GM12878 (cell line): ENCODE measurements at regions not wholly inside any gene's neighbourhood (a gene's known extent, or its start where the extent isn't known, plus 50 kb on each side); places are given as distances from the start of the nearest gene placed in this dataset.

Source experiments
- ATAC-seq: fragments of 200-7000 bp; cut with Tn5 transposase; 3 replicates; pipeline ENCODE4 v1.9.1; 2020; ENCODE audit warnings: mild to moderate bottlenecking, moderate library complexity
- BruUV-seq: library from RNA; stranded (reverse); fragments of 400-500 nt; replicated peaks from 2 replicates; lab custom pipeline; 2021; lab: Mats Ljungman, UMichigan
- CTCF ChIA-PET: fragments of 300-600 bp; sonication (Branson Sonifier 250); formaldehyde crosslinking; extraction: SDS; loops from one replicate; lab custom pipeline; 2021; ENCODE audit warnings: inconsistent platforms; lab: Yijun Ruan, JAX
- POLR2A ChIA-PET: fragments of 350-600 bp; formaldehyde crosslinking; extraction: SDS; loops from one replicate; lab custom pipeline; 2021; ENCODE audit warnings: inconsistent platforms; lab: Charles Lee
- RAD21 ChIA-PET: fragments of 300-600 bp; sonication (Branson Sonifier 250); formaldehyde crosslinking; loops from one replicate; lab custom pipeline; 2023; ENCODE audit warnings: antibody characterized with exemption; ENCODE audit not compliant: unreplicated experiment; lab: Charles Lee
- SMC1A ChIA-PET: fragments of 300-600 bp; sonication (Branson Sonifier 250); formaldehyde crosslinking; loops from one replicate; lab custom pipeline; 2023; ENCODE audit not compliant: unreplicated experiment, uncharacterized antibody; lab: Charles Lee
- DNase-seq: peaks from one replicate; pipeline ENCODE4 v3.0.0-alpha.2; 2011; ENCODE audit warnings: low read depth, low spot score
- FAIRE-seq: peaks from 3 replicates; lab custom pipeline; 2011; peaks lifted over from hg19 to GRCh38; lab: Jason Lieb, UNC
- H2AFZ ChIP-seq: 2 replicates; pipeline ENCODE4 v1.6.0; 2011; ENCODE audit warnings: low read depth, low read length, control low read depth; ENCODE audit not compliant: control insufficient read depth
- H3K27ac ChIP-seq: 2 replicates; pipeline ENCODE4 v1.5.1; 2011; ENCODE audit warnings: control low read depth; ENCODE audit not compliant: control insufficient read depth, insufficient read depth
- H3K27me3 ChIP-seq, 2 experiments: replicated peaks in 1 of 2; 2 replicates each; pipeline versions ENCODE4 v1.6.0 to v1.6.1; 2011; ENCODE audit warnings: low read length in 1 of 2; ENCODE audit not compliant: control insufficient read depth in 2 of 2, insufficient read depth in 2 of 2
- H3K36me3 ChIP-seq, 2 experiments: 2 replicates each; pipeline ENCODE4 v1.5.1; 2011; ENCODE audit warnings: low read length in 1 of 2; ENCODE audit not compliant: control insufficient read depth in 2 of 2, insufficient read depth in 2 of 2
- H3K4me1 ChIP-seq: 2 replicates; pipeline ENCODE4 v1.6.1; 2011; ENCODE audit warnings: mild to moderate bottlenecking, low read length, moderate library complexity, mixed read lengths; ENCODE audit not compliant: control insufficient read depth, insufficient read depth
- H3K4me2 ChIP-seq: 2 replicates; pipeline ENCODE4 v1.6.0; 2011; ENCODE audit warnings: control low read depth; ENCODE audit not compliant: control insufficient read depth, insufficient read depth
- H3K4me3 ChIP-seq: fragments of 200-600 bp; sonication (generic); 2 replicates; pipeline ENCODE4 v1.5.1; 2016
- H3K79me2 ChIP-seq: 2 replicates; pipeline ENCODE4 v1.6.0; 2011; ENCODE audit warnings: low read length; ENCODE audit not compliant: control insufficient read depth, insufficient read depth
- H3K9ac ChIP-seq: 2 replicates; pipeline ENCODE4 v1.8.0; 2011; ENCODE audit warnings: low read length, control low read depth, mixed read lengths; ENCODE audit not compliant: control insufficient read depth, insufficient read depth
- H3K9me3 ChIP-seq: replicated peaks from 3 replicates; pipeline ENCODE4 v1.5.1; 2011; ENCODE audit warnings: mild to moderate bottlenecking, low read length; ENCODE audit not compliant: control insufficient read depth, insufficient read depth
- H4K20me1 ChIP-seq: 2 replicates; pipeline ENCODE4 v1.6.0; 2011; ENCODE audit not compliant: control insufficient read depth, insufficient read depth
- BACH1 ChIP-seq: fragments of 450-650 bp; IDR thresholded peaks from 2 replicates; pipeline ENCODE4 v1.6.1; 2017; ENCODE audit warnings: mild to moderate bottlenecking, borderline replicate concordance
- BCL11A ChIP-seq: IDR thresholded peaks from 2 replicates; pipeline ENCODE4 v1.6.1; 2011; ENCODE audit warnings: low read depth, low read length
- KAT2A ChIP-seq: conservative IDR thresholded peaks from 2 replicates; pipeline ENCODE4 v1.6.1; 2011; ENCODE audit warnings: low read depth, low read length; ENCODE audit not compliant: control insufficient read depth
- NFYB ChIP-seq: IDR thresholded peaks from 2 replicates; pipeline ENCODE4 v1.6.1; 2011; ENCODE audit warnings: low read depth, mild to moderate bottlenecking, low read length, improper control_type of control experiment, moderate library complexity; ENCODE audit not compliant: insufficient read depth
- RAD51 ChIP-seq: fragments of 450-650 bp; IDR thresholded peaks from 2 replicates; pipeline ENCODE4 v1.6.1; 2016; ENCODE audit warnings: moderate library complexity, mild to moderate bottlenecking, inconsistent platforms
- TCF7 ChIP-seq: IDR thresholded peaks from 2 replicates; pipeline ENCODE4 v1.6.1; 2014; ENCODE audit warnings: antibody characterized with exemption, borderline replicate concordance
- WRNIP1 ChIP-seq: IDR thresholded peaks from 2 replicates; pipeline ENCODE4 v1.6.1; 2011; ENCODE audit warnings: low read depth, low read length, improper control_type of control experiment, borderline replicate concordance
- YY1 ChIP-seq: IDR thresholded peaks from 2 replicates; pipeline ENCODE4 v1.6.1; 2011; ENCODE audit warnings: low read depth, mild to moderate bottlenecking, low read length
- ZBED1 ChIP-seq: IDR thresholded peaks from 2 replicates; pipeline ENCODE4 v1.6.1; 2016; ENCODE audit warnings: borderline replicate concordance
- WGBS: methylation state at CpG from one replicate; pipeline ENCODE4 v1.1.6; 2016; ENCODE audit warnings: low lambda C conversion rate; ENCODE audit not compliant: insufficient replicate concordance, insufficient coverage; ENCODE audit errors: missing lambda C conversion rate; 5-methylcytosine and 5-hydroxymethylcytosine counted together
- in situ Hi-C: fragments of 300-500 bp; cut with MboI; formaldehyde crosslinking; loops from 9 replicates; pipeline ENCODE4 v1.14.3; 2018; ENCODE audit warnings: mixed read lengths
- intact Hi-C: fragments of 100-400 bp; cut with micrococcal nuclease; formaldehyde crosslinking; loops from one replicate; pipeline ENCODE4 v1.14.2; 2022; ENCODE audit not compliant: unreplicated experiment
- TF ChIP-seq, protein P1 (sequence below): IDR thresholded peaks from 2 replicates; pipeline ENCODE4 v1.6.1; 2011; ENCODE audit warnings: borderline replicate concordance, low read depth, mild to moderate bottlenecking, moderate library complexity, low read length; ENCODE audit not compliant: insufficient read depth, poor library complexity, severe bottlenecking
- TF ChIP-seq, protein P2 (sequence below): fragments of 450-650 bp; IDR thresholded peaks from 2 replicates; pipeline ENCODE4 v1.6.1; 2016; ENCODE audit warnings: mild to moderate bottlenecking, moderate library complexity, borderline replicate concordance
- TF ChIP-seq, protein P3 (sequence below): fragments of 150-350 bp; IDR thresholded peaks from 2 replicates; pipeline ENCODE4 v1.6.1; 2016; ENCODE audit warnings: low read depth, low read length
- TF ChIP-seq, protein P4 (sequence below), 3 experiments: IDR thresholded peaks in 2 of 3; conservative IDR thresholded peaks in 1 of 3; 2 replicates each; pipeline ENCODE4 v1.5.1; 2011; ENCODE audit warnings: low read depth in 3 of 3, low read length in 3 of 3, mild to moderate bottlenecking in 3 of 3, control low read depth in 2 of 3, moderate library complexity in 2 of 3, inconsistent platforms in 1 of 3, mixed read lengths in 1 of 3; ENCODE audit not compliant: control insufficient read depth in 2 of 3, insufficient read depth in 1 of 3; ENCODE audit errors: extremely low read depth in 1 of 3

DNA sequence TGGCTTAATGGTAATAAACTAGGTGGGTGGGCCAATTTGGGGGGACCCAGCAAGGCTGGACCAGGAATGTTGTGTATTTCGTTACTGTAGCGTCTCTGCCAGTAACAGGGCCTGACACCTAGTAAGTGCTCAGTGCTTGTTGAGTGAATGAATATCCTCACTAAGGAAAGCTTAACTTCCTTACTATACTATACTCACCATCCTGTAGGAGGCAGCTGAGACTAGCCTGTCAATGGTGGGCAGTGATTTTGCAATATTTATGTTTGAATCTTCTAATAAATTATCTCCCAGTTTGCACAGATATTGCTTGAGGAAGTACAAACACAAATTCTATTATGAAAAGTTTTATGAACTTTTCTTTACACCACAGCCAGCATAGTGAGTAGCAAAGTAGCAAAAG is 370.7 kb upstream of the SYT4 start:
- no peak for DNase-seq
- in situ Hi-C loops (no loop called here), intact Hi-C loops (no loop called here)
- no peaks in the 10 kb centered on the region for H3K4me1 ChIP-seq
- no peak for ATAC-seq
- BruUV-seq = no TSS peak
- no peaks in the 10 kb centered on the region for H3K27me3 ChIP-seq
- ChIA-PET POLR2A (no interaction called here), SMC1A (no interaction called here), RAD21 (no interaction called here), CTCF (no interaction called here)
- no peaks in the 10 kb centered on the region for H4K20me1 ChIP-seq
- no peak overlapping the region for H2AFZ ChIP-seq
- H3K79me2 ChIP-seq = no peaks in the 10 kb centered on the region
- no peak overlapping the region for H3K4me2 ChIP-seq
- no peak overlapping the region for H3K9ac ChIP-seq
- no peak overlapping the region for H3K27ac ChIP-seq
- H3K9me3 ChIP-seq = no peaks in the 10 kb centered on the region
- WGBS = 3% methylated on average over 2 of the region's 2 CpGs
- H3K4me3 ChIP-seq = no peak overlapping the region
- no peaks in the 10 kb centered on the region for H3K36me3 ChIP-seq
- FAIRE-seq = no peak
- TF ChIP-seq TCF7 (no peak), WRNIP1 (no peak), BACH1 (no peak), RAD51 (no peak), KAT2A (no peak), NFYB (no peak), YY1 (no peak), BCL11A (no peak), ZBED1 (no peak)
- TF ChIP-seq, protein P1, sequence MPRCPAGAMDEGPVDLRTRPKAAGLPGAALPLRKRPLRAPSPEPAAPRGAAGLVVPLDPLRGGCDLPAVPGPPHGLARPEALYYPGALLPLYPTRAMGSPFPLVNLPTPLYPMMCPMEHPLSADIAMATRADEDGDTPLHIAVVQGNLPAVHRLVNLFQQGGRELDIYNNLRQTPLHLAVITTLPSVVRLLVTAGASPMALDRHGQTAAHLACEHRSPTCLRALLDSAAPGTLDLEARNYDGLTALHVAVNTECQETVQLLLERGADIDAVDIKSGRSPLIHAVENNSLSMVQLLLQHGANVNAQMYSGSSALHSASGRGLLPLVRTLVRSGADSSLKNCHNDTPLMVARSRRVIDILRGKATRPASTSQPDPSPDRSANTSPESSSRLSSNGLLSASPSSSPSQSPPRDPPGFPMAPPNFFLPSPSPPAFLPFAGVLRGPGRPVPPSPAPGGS = no peak
- TF ChIP-seq, protein P2, sequence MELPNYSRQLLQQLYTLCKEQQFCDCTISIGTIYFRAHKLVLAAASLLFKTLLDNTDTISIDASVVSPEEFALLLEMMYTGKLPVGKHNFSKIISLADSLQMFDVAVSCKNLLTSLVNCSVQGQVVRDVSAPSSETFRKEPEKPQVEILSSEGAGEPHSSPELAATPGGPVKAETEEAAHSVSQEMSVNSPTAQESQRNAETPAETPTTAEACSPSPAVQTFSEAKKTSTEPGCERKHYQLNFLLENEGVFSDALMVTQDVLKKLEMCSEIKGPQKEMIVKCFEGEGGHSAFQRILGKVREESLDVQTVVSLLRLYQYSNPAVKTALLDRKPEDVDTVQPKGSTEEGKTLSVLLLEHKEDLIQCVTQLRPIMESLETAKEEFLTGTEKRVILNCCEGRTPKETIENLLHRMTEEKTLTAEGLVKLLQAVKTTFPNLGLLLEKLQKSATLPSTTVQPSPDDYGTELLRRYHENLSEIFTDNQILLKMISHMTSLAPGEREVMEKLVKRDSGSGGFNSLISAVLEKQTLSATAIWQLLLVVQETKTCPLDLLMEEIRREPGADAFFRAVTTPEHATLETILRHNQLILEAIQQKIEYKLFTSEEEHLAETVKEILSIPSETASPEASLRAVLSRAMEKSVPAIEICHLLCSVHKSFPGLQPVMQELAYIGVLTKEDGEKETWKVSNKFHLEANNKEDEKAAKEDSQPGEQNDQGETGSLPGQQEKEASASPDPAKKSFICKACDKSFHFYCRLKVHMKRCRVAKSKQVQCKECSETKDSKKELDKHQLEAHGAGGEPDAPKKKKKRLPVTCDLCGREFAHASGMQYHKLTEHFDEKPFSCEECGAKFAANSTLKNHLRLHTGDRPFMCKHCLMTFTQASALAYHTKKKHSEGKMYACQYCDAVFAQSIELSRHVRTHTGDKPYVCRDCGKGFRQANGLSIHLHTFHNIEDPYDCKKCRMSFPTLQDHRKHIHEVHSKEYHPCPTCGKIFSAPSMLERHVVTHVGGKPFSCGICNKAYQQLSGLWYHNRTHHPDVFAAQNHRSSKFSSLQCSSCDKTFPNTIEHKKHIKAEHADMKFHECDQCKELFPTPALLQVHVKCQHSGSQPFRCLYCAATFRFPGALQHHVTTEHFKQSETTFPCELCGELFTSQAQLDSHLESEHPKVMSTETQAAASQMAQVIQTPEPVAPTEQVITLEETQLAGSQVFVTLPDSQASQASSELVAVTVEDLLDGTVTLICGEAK = no peak
- TF ChIP-seq, protein P3, sequence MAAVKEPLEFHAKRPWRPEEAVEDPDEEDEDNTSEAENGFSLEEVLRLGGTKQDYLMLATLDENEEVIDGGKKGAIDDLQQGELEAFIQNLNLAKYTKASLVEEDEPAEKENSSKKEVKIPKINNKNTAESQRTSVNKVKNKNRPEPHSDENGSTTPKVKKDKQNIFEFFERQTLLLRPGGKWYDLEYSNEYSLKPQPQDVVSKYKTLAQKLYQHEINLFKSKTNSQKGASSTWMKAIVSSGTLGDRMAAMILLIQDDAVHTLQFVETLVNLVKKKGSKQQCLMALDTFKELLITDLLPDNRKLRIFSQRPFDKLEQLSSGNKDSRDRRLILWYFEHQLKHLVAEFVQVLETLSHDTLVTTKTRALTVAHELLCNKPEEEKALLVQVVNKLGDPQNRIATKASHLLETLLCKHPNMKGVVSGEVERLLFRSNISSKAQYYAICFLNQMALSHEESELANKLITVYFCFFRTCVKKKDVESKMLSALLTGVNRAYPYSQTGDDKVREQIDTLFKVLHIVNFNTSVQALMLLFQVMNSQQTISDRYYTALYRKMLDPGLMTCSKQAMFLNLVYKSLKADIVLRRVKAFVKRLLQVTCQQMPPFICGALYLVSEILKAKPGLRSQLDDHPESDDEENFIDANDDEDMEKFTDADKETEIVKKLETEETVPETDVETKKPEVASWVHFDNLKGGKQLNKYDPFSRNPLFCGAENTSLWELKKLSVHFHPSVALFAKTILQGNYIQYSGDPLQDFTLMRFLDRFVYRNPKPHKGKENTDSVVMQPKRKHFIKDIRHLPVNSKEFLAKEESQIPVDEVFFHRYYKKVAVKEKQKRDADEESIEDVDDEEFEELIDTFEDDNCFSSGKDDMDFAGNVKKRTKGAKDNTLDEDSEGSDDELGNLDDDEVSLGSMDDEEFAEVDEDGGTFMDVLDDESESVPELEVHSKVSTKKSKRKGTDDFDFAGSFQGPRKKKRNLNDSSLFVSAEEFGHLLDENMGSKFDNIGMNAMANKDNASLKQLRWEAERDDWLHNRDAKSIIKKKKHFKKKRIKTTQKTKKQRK = no peak
- TF ChIP-seq, protein P4, sequence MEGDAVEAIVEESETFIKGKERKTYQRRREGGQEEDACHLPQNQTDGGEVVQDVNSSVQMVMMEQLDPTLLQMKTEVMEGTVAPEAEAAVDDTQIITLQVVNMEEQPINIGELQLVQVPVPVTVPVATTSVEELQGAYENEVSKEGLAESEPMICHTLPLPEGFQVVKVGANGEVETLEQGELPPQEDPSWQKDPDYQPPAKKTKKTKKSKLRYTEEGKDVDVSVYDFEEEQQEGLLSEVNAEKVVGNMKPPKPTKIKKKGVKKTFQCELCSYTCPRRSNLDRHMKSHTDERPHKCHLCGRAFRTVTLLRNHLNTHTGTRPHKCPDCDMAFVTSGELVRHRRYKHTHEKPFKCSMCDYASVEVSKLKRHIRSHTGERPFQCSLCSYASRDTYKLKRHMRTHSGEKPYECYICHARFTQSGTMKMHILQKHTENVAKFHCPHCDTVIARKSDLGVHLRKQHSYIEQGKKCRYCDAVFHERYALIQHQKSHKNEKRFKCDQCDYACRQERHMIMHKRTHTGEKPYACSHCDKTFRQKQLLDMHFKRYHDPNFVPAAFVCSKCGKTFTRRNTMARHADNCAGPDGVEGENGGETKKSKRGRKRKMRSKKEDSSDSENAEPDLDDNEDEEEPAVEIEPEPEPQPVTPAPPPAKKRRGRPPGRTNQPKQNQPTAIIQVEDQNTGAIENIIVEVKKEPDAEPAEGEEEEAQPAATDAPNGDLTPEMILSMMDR (IDR thresholded peaks at IDR 0.05 in 2 of 3, conservative IDR thresholded peaks at IDR 0.05 in 1 of 3; ENCODE audit: control insufficient read depth in 2 of 3, extremely low read depth in 1 of 3, insufficient read depth in 1 of 3, low read depth in 3 of 3, low read length in 3 of 3) = no peak
